ENCODE measurements at regions not wholly inside any gene's neighbourhood (a gene's known extent, or its start where the extent isn't known, plus 50 kb on each side); places are given as distances from the start of the nearest gene placed in this dataset.

DNA sequence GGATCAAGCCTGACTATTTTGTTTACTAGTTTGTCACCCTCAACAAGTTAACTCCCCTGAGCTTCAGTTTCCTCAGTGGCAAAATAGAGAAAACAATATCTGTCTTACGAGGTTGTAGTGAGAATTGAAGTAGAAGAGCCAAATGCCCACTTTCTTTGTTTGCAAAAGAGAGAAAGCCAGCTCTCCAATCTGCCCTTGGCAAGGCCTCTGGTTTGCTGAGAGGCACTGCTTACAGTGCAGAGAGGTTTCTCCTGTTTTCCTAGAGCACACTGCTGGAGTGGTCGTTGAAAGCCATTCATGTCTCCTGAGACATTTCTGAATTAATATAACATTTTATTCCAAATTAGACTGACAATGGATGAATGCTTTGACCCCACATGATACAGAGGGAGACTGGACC lies 260.5 kb upstream of the IGF1R start:
- Histone ChIP-seq H3K27ac (no peak overlapping the region), H3K4me3 (no peak overlapping the region), H3K27me3 (peaks cover 1% of the 10 kb centered on the region), H3K9me3 (no peaks in the 10 kb centered on the region), H3K36me3 (no peaks in the 10 kb centered on the region), H3K4me1 (no peaks in the 10 kb centered on the region)
- intact Hi-C loops (cut with DNase I), result no loop called here
- no peak for DNase-seq (ENCODE audit: low spot score in 2 of 2)
- TF ChIP-seq, protein P1, sequence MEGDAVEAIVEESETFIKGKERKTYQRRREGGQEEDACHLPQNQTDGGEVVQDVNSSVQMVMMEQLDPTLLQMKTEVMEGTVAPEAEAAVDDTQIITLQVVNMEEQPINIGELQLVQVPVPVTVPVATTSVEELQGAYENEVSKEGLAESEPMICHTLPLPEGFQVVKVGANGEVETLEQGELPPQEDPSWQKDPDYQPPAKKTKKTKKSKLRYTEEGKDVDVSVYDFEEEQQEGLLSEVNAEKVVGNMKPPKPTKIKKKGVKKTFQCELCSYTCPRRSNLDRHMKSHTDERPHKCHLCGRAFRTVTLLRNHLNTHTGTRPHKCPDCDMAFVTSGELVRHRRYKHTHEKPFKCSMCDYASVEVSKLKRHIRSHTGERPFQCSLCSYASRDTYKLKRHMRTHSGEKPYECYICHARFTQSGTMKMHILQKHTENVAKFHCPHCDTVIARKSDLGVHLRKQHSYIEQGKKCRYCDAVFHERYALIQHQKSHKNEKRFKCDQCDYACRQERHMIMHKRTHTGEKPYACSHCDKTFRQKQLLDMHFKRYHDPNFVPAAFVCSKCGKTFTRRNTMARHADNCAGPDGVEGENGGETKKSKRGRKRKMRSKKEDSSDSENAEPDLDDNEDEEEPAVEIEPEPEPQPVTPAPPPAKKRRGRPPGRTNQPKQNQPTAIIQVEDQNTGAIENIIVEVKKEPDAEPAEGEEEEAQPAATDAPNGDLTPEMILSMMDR (IDR thresholded peaks at IDR 0.05), result no peak

GRCh38 chr15:98390946-98391530 lies 257.3 kb upstream of the IGF1R start:
- Histone ChIP-seq H3K9me3 (no peaks in the 10 kb centered on the region), H3K36me3 (no peaks in the 10 kb centered on the region), H3K4me3 (no peak overlapping the region), H3K4me1 (no peaks in the 10 kb centered on the region), H3K27ac (no peak overlapping the region), H3K27me3 (no peaks in the 10 kb centered on the region)
- TF ChIP-seq, protein P1 (IDR thresholded peaks at IDR 0.05), result no peak
- intact Hi-C loops (cut with DNase I), result no loop called here
- no peak for DNase-seq (ENCODE audit: low spot score in 2 of 2)

DNA sequence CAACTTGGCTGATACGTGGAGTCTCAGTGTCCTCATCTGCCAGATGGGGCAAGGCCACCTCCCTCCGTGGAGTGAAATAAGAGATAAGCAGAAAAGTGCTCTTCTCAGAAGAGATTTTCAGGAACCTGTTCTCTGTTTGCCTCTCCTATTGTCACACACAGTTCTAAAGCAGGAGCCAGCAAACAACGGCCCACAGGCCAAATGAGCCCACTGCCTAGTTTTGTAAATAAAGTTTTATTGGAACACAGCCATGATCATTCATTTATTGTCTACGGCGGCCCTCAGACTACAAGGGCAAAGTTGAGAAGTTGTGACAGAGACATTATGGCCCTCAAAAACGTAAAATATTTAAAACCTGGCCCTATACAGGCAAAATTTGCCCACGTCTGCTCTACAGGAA lies 256.8 kb upstream of the IGF1R start:
- Histone ChIP-seq H3K9me3 (no peaks in the 10 kb centered on the region), H3K4me3 (no peak overlapping the region), H3K36me3 (no peaks in the 10 kb centered on the region), H3K4me1 (no peaks in the 10 kb centered on the region), H3K27ac (no peak overlapping the region), H3K27me3 (no peaks in the 10 kb centered on the region)
- no peak for DNase-seq (ENCODE audit: low spot score in 2 of 2)
- intact Hi-C loops (cut with DNase I), result no loop called here
- TF ChIP-seq, protein P1 (IDR thresholded peaks at IDR 0.05), result no peak

GRCh38 chr15:98393471-98393870 lies 254.9 kb upstream of the IGF1R start:
- Histone ChIP-seq H3K4me1 (no peaks in the 10 kb centered on the region), H3K27ac (no peak overlapping the region), H3K27me3 (no peaks in the 10 kb centered on the region), H3K4me3 (no peak overlapping the region), H3K36me3 (no peaks in the 10 kb centered on the region), H3K9me3 (no peaks in the 10 kb centered on the region)
- TF ChIP-seq, protein P1 (IDR thresholded peaks at IDR 0.05), result no peak
- intact Hi-C loops (cut with DNase I), result no loop called here
- no peak for DNase-seq (ENCODE audit: low spot score in 2 of 2)

- Histone ChIP-seq H3K36me3 (no peaks in the 10 kb centered on the region), H3K9me3 (no peaks in the 10 kb centered on the region), H3K4me1 (no peaks in the 10 kb centered on the region), H3K27me3 (no peaks in the 10 kb centered on the region), H3K27ac (no peak overlapping the region), H3K4me3 (no peak overlapping the region)
- intact Hi-C loops (cut with DNase I), result no loop called here
- TF ChIP-seq, protein P1 (IDR thresholded peaks at IDR 0.05), result no peak
- DNase-seq (ENCODE audit: low spot score in 2 of 2), result no peak
These were observed 253.8 kb upstream of the IGF1R start for GRCh38 chr15:98394546-98394945.

Data from ascending aorta (tissue), 2 donors.